K562 (cell line): ENCODE measurements at regions not wholly inside any gene's neighbourhood (a gene's known extent, or its start where the extent isn't known, plus 50 kb on each side); places are given as distances from the start of the nearest gene placed in this dataset.

Experiments used
- MTA2 ChIP-seq: fragments of 450-650 bp; IDR thresholded peaks from 2 replicates; pipeline ENCODE4 v1.6.1; 2016; ENCODE audit warnings: low read depth
- NCOA6 ChIP-seq: fragments of 450-650 bp; IDR thresholded peaks from 2 replicates; pipeline ENCODE4 v1.6.1; 2017; ENCODE audit warnings: mild to moderate bottlenecking
- RFX1 ChIP-seq: fragments of 450-650 bp; IDR thresholded peaks from 2 replicates; pipeline ENCODE4 v1.6.1; 2016; ENCODE audit warnings: mild to moderate bottlenecking, moderate library complexity
- SP1 ChIP-seq: sonication (generic); formaldehyde crosslinking; IDR thresholded peaks from 2 replicates; pipeline ENCODE4 v1.8.1; 2022; ENCODE audit warnings: mild to moderate bottlenecking, missing genetic modification reagents
- TAF1 ChIP-seq: IDR thresholded peaks from 2 replicates; pipeline ENCODE4 v1.6.1; 2011; ENCODE audit warnings: mild to moderate bottlenecking, low read length, moderate library complexity; ENCODE audit not compliant: insufficient read depth, control insufficient read depth, severe bottlenecking; ENCODE audit errors: extremely low read depth
- TCF7 ChIP-seq: sonication (generic); IDR thresholded peaks from 2 replicates; pipeline ENCODE4 v1.6.1; 2016; ENCODE audit warnings: antibody characterized with exemption, borderline replicate concordance
- ZKSCAN1 ChIP-seq: fragments of 150-350 bp; IDR thresholded peaks from 2 replicates; pipeline ENCODE4 v1.6.1; 2016; ENCODE audit warnings: low read depth, low read length
- ZNF184 ChIP-seq: sonication (generic); formaldehyde crosslinking; IDR thresholded peaks from 2 replicates; pipeline ENCODE4 v1.5.0; 2020; ENCODE audit warnings: missing genetic modification reagents
- ZNF551 ChIP-seq: fragments of 250-450 bp; sonication (Bioruptor Pico); IDR thresholded peaks from 2 replicates; pipeline ENCODE4 v1.5.0; 2021; ENCODE audit warnings: mild to moderate bottlenecking, moderate library complexity
- TF ChIP-seq, protein P1 (sequence below), 3 experiments: fragments of 200-800 bp in 1 of 3; sonication (Bioruptor generic) in 1 of 3; sonication (generic) in 1 of 3; formaldehyde crosslinking in 1 of 3; IDR thresholded peaks; 2 replicates each; pipeline versions ENCODE4 v1.6.1 to v1.8.0; 2016 to 2022; ENCODE audit warnings: mild to moderate bottlenecking in 2 of 3, missing compliant biosample characterization in 2 of 3, missing genetic modification characterization in 2 of 3, missing genetic modification reagents in 1 of 3
- TF ChIP-seq, protein P2 (sequence below): fragments of 450-650 bp; IDR thresholded peaks from 2 replicates; pipeline ENCODE4 v1.6.1; 2016; ENCODE audit warnings: low read depth

GRCh38 chr16:49129935-49130334 is 151.7 kb downstream of the CBLN1 start (continued):
- TF ChIP-seq TCF7 (no peak), MTA2 (no peak), ZNF551 (no peak), RFX1 (no peak), ZKSCAN1 (no peak), SP1 (CRISPR knock-in tag) (no peak), TAF1 (no peak), ZNF184 (CRISPR knock-in tag) (no peak), NCOA6 (no peak)
- TF ChIP-seq, protein P1, sequence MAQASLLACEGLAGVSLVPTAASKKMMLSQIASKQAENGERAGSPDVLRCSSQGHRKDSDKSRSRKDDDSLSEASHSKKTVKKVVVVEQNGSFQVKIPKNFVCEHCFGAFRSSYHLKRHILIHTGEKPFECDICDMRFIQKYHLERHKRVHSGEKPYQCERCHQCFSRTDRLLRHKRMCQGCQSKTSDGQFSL (CRISPR knock-in tag; IDR thresholded peaks at IDR 0.05) = no peak
- TF ChIP-seq, protein P1 (tag; IDR thresholded peaks at IDR 0.05) = no peak
- TF ChIP-seq, protein P2, sequence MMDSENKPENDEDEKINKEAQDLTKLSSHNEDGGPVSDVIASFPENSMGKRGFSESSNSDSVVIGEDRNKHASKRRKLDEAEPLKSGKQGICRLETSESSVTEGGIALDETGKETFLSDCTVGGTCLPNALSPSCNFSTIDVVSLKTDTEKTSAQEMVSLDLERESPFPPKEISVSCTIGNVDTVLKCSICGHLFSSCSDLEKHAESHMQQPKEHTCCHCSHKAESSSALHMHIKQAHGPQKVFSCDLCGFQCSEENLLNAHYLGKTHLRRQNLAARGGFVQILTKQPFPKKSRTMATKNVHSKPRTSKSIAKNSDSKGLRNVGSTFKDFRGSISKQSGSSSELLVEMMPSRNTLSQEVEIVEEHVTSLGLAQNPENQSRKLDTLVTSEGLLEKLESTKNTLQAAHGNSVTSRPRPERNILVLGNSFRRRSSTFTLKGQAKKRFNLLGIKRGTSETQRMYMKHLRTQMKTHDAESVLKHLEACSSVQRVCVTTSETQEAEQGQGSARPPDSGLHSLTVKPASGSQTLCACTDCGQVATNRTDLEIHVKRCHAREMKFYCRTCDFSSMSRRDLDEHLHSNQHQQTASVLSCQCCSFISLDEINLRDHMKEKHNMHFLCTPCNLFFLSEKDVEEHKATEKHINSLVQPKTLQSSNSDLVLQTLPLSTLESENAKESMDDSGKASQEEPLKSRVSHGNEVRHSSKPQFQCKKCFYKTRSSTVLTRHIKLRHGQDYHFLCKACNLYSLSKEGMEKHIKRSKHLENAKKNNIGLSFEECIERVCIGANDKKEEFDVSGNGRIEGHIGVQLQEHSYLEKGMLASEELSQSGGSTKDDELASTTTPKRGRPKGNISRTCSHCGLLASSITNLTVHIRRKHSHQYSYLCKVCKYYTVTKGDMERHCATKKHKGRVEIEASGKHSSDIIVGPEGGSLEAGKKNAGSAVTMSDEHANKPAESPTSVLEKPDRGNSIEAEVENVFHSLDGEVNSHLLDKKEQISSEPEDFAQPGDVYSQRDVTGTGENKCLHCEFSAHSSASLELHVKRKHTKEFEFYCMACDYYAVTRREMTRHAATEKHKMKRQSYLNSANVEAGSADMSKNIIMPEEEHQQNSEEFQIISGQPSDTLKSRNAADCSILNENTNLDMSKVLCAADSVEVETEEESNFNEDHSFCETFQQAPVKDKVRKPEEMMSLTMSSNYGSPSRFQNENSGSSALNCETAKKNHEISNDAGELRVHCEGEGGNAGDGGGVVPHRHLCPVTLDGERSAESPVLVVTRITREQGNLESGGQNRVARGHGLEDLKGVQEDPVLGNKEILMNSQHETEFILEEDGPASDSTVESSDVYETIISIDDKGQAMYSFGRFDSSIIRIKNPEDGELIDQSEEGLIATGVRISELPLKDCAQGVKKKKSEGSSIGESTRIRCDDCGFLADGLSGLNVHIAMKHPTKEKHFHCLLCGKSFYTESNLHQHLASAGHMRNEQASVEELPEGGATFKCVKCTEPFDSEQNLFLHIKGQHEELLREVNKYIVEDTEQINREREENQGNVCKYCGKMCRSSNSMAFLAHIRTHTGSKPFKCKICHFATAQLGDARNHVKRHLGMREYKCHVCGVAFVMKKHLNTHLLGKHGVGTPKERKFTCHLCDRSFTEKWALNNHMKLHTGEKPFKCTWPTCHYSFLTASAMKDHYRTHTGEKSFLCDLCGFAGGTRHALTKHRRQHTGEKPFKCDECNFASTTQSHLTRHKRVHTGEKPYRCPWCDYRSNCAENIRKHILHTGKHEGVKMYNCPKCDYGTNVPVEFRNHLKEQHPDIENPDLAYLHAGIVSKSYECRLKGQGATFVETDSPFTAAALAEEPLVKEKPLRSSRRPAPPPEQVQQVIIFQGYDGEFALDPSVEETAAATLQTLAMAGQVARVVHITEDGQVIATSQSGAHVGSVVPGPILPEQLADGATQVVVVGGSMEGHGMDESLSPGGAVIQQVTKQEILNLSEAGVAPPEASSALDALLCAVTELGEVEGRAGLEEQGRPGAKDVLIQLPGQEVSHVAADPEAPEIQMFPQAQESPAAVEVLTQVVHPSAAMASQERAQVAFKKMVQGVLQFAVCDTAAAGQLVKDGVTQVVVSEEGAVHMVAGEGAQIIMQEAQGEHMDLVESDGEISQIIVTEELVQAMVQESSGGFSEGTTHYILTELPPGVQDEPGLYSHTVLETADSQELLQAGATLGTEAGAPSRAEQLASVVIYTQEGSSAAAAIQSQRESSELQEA = no peak
